Activated CD8-positive, alpha-beta T cell treated with anti-CD3 and anti-CD28 coated beads for 36 hours (primary cell): ENCODE measurements at regions not wholly inside any gene's neighbourhood (a gene's known extent, or its start where the extent isn't known, plus 50 kb on each side); places are given as distances from the start of the nearest gene placed in this dataset.
"Not testable (repeated sequence)": the region's sequence is repeated elsewhere in the genome, so short reads cannot be mapped to it uniquely, and the experiment has no call there.

ENCODE experiments used
- ATAC-seq: fragments of 200-7000 bp; cut with Tn5 transposase; one replicate; pipeline ENCODE4 v1.10.0; 2021; ENCODE audit warnings: mild to moderate bottlenecking, moderate library complexity
- CTCF ChIA-PET: fragments of 350-600 bp; sonication (Branson Sonifier 250); formaldehyde crosslinking; loops from one replicate; lab custom pipeline; 2021; ENCODE audit warnings: antibody characterized with exemption; lab: Charles Lee
- POLR2A ChIA-PET: fragments of 350-600 bp; sonication (Branson Sonifier 250); formaldehyde crosslinking; loops from one replicate; lab custom pipeline; 2021; ENCODE audit warnings: antibody characterized with exemption; lab: Charles Lee
- DNase-seq: peaks from one replicate; pipeline ENCODE4 v3.0.0-alpha.2; 2020
- H3K27ac Mint-ChIP-seq: one replicate; pipeline ENCODE4 v1.8.0; 2021; ENCODE audit warnings: mild to moderate bottlenecking, mixed read lengths
- H3K27me3 Mint-ChIP-seq: one replicate; pipeline ENCODE4 v1.8.0; 2021; ENCODE audit warnings: mixed read lengths
- H3K36me3 Mint-ChIP-seq: one replicate; pipeline ENCODE4 v1.8.0; 2021; ENCODE audit warnings: low read depth, mixed read lengths
- H3K4me1 Mint-ChIP-seq: one replicate; pipeline ENCODE4 v1.8.0; 2021; ENCODE audit warnings: low read depth, mixed read lengths
- H3K4me3 Mint-ChIP-seq: one replicate; pipeline ENCODE4 v1.8.0; 2021; ENCODE audit warnings: mild to moderate bottlenecking, moderate library complexity, mixed read lengths
- H3K9me3 Mint-ChIP-seq: one replicate; pipeline ENCODE4 v1.8.0; 2021; ENCODE audit warnings: mixed read lengths
- intact Hi-C: fragments of 100-400 bp; cut with micrococcal nuclease; formaldehyde crosslinking; loops from one replicate; pipeline ENCODE4 v1.10.0; 2022
- TF ChIP-seq, protein P1 (sequence below): fragments of 200-600 bp; IDR thresholded peaks from one replicate; pipeline ENCODE4 v1.8.0; 2022; ENCODE audit warnings: antibody characterized with exemption, mild to moderate bottlenecking

- TF ChIP-seq, protein P1, sequence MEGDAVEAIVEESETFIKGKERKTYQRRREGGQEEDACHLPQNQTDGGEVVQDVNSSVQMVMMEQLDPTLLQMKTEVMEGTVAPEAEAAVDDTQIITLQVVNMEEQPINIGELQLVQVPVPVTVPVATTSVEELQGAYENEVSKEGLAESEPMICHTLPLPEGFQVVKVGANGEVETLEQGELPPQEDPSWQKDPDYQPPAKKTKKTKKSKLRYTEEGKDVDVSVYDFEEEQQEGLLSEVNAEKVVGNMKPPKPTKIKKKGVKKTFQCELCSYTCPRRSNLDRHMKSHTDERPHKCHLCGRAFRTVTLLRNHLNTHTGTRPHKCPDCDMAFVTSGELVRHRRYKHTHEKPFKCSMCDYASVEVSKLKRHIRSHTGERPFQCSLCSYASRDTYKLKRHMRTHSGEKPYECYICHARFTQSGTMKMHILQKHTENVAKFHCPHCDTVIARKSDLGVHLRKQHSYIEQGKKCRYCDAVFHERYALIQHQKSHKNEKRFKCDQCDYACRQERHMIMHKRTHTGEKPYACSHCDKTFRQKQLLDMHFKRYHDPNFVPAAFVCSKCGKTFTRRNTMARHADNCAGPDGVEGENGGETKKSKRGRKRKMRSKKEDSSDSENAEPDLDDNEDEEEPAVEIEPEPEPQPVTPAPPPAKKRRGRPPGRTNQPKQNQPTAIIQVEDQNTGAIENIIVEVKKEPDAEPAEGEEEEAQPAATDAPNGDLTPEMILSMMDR, result no peak
- Mint-ChIP-seq H3K4me1 (no peaks in the 10 kb centered on the region), H3K27ac (no peak overlapping the region), H3K27me3 (no peaks in the 10 kb centered on the region), H3K4me3 (no peak overlapping the region), H3K36me3 (no peaks in the 10 kb centered on the region), H3K9me3 (no peaks in the 10 kb centered on the region)
- ATAC-seq (no peak), DNase-seq (no peak)
- ChIA-PET CTCF (interaction anchor here (1.1 kb wide), 1 partner anchor 13 kb away, joined by 3 read pairs; no protein-coding TSS in a partner anchor), POLR2A (no interaction called here)
- intact Hi-C loops, result no loop called here
Observed at GRCh38 chr9:17075758-17076485, 58.9 kb upstream of the CNTLN start.

DNA sequence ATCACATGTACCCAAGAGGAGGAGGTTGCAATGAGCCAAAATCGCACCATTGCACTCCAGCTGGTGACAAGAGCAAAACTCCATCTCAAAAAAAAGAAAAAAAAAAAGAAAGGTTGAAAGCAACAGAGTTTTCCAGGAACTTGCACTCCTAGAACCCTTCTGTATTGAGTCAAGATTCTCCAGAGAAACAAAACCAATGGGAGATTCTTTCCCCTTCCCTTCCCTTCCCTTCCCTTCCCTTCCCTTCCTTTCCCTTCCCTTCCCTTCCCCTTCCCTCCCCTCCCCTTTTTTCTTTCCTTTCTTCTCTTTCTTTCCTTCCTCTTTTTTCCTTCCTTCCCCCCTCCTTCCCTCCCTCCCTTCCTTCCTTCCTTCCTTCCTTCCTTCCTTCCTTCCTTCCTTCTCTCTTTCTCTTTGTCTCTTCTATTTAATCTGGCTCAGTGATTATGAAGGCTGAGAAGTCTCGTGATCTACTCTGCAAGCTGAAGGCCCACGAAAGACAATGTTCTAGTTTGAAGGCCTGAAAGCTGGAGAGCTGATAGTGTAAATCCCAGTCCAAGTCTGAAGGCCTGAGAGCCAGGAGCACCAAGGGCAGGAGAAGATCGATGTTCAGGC, 59.6 kb upstream of the CNTLN start:
- DNase-seq, result no peak
- Mint-ChIP-seq H3K4me3 (no peak overlapping the region), H3K9me3 (no peaks in the 10 kb centered on the region), H3K27me3 (no peaks in the 10 kb centered on the region), H3K4me1 (no peaks in the 10 kb centered on the region), H3K27ac (no peak overlapping the region), H3K36me3 (no peaks in the 10 kb centered on the region)
- ChIA-PET POLR2A (no interaction called here), CTCF (interaction anchor here (1.1 kb wide), 1 partner anchor 13 kb away, joined by 3 read pairs; no protein-coding TSS in a partner anchor)
- no peak for ATAC-seq
- intact Hi-C loops, result no loop called here
- TF ChIP-seq, protein P1, result no peak

GRCh38 chr9:17072563-17072962, 62.3 kb upstream of the CNTLN start:
- H3K36me3 Mint-ChIP-seq, DNase-seq, H3K9me3 Mint-ChIP-seq, CTCF ChIA-PET, H3K27me3 Mint-ChIP-seq, H3K4me3 Mint-ChIP-seq, ATAC-seq, H3K27ac Mint-ChIP-seq, H3K4me1 Mint-ChIP-seq, POLR2A ChIA-PET, intact Hi-C loops: not testable (repeated sequence)

- H3K27me3 Mint-ChIP-seq, result no peaks in the 10 kb centered on the region
- TF ChIP-seq, protein P1, result no peak
- H3K4me1 Mint-ChIP-seq, result no peaks in the 10 kb centered on the region
- no peak for DNase-seq
- H3K27ac Mint-ChIP-seq, result no peak overlapping the region
- intact Hi-C loops, result loop anchor here (10.0 kb wide), 1 partner anchor 64 kb away; no protein-coding TSS in a partner anchor
- POLR2A ChIA-PET, result no interaction called here
- no peak overlapping the region for H3K4me3 Mint-ChIP-seq
- CTCF ChIA-PET, result no interaction called here
- H3K9me3 Mint-ChIP-seq, result no peaks in the 10 kb centered on the region
- H3K36me3 Mint-ChIP-seq, result no peaks in the 10 kb centered on the region
- ATAC-seq, result no peak
Observed at GRCh38 chr9:17068671-17069070, 66.2 kb upstream of the CNTLN start.

DNA sequence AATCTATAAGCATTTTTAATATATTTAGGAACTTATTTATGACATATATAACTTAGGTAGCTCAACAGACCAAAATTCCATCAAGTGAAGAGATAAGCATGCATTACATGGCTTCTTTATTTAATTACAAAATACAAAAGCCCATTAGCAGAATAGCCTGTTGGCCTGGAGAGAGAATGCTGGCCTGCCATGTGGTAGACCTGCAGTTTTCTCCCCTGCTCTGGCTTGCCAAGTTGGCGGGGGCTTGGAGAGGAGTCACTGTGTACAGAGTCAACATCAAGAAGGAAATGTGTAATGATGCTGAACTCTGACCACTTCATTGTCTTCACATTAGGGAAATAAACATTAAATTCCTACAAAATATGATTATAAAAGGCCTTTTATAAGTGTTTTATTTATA, 69.8 kb upstream of the CNTLN start:
- DNase-seq, result no peak
- ATAC-seq, result no peak
- TF ChIP-seq, protein P1, result no peak
- H3K27ac Mint-ChIP-seq, result no peak overlapping the region
- no peaks in the 10 kb centered on the region for H3K36me3 Mint-ChIP-seq
- CTCF ChIA-PET, result no interaction called here
- POLR2A ChIA-PET, result no interaction called here
- H3K27me3 Mint-ChIP-seq, result no peaks in the 10 kb centered on the region
- H3K4me3 Mint-ChIP-seq, result no peak overlapping the region
- no peaks in the 10 kb centered on the region for H3K9me3 Mint-ChIP-seq
- intact Hi-C loops, result loop anchor here (10.0 kb wide), 1 partner anchor 60 kb away; no protein-coding TSS in a partner anchor
- no peaks in the 10 kb centered on the region for H3K4me1 Mint-ChIP-seq
